ENCODE measurements at regions not wholly inside any gene's neighbourhood (a gene's known extent, or its start where the extent isn't known, plus 50 kb on each side); places are given as distances from the start of the nearest gene placed in this dataset.
"Not testable (repeated sequence)": the region's sequence is repeated elsewhere in the genome, so short reads cannot be mapped to it uniquely, and the experiment has no call there.

- H3K27ac ChIP-seq = no peak overlapping the region
- TF ChIP-seq CTCF (conservative IDR thresholded peaks at IDR 0.05) = no peak
Observed at GRCh38 chr21:38082936-38083485, 166.8 kb upstream of the KCNJ6 start.

- no peak overlapping the region for H3K27ac ChIP-seq
- TF ChIP-seq CTCF (conservative IDR thresholded peaks at IDR 0.05) = no peak
Observed at GRCh38 chr21:38083535-38083934, 167.3 kb upstream of the KCNJ6 start.

- no peak overlapping the region for H3K27ac ChIP-seq
- TF ChIP-seq CTCF (conservative IDR thresholded peaks at IDR 0.05) = no peak
Observed at GRCh38 chr21:38086580-38086979, 170.2 kb upstream of the KCNJ15 start.

- H3K27ac ChIP-seq = no peak overlapping the region
- TF ChIP-seq CTCF (conservative IDR thresholded peaks at IDR 0.05) = no peak
Observed at GRCh38 chr21:38088916-38089762, 167.7 kb upstream of the KCNJ15 start.

- TF ChIP-seq CTCF (conservative IDR thresholded peaks at IDR 0.05) = no peak
- no peak overlapping the region for H3K27ac ChIP-seq
Observed at GRCh38 chr21:38089763-38090046, 167.1 kb upstream of the KCNJ15 start.

- not testable (repeated sequence) for H3K27ac ChIP-seq
Observed at GRCh38 chr21:38091061-38091460, 165.7 kb upstream of the KCNJ15 start.

GRCh38 chr21:38092051-38092450 lies 164.7 kb upstream of the KCNJ15 start:
- TF ChIP-seq CTCF (conservative IDR thresholded peaks at IDR 0.05) = no peak
- no peak overlapping the region for H3K27ac ChIP-seq

GRCh38 chr21:38095220-38095619 lies 161.6 kb upstream of the KCNJ15 start:
- H3K27ac ChIP-seq = no peak overlapping the region
- no peak for TF ChIP-seq CTCF (conservative IDR thresholded peaks at IDR 0.05)
